GM23248 (cell line): ENCODE measurements at regions not wholly inside any gene's neighbourhood (a gene's known extent, or its start where the extent isn't known, plus 50 kb on each side); places are given as distances from the start of the nearest gene placed in this dataset.

Experiments used
- DNase-seq: peaks from one replicate; pipeline ENCODE4 v3.0.0-alpha.2; 2015
- H2AFZ ChIP-seq: fragments of 200-600 bp; sonication (generic); 2 replicates; pipeline ENCODE4 v1.6.1; 2016; ENCODE audit warnings: antibody characterized with exemption
- H3F3A ChIP-seq: fragments of 200-600 bp; sonication (generic); 2 replicates; pipeline ENCODE4 v1.6.1; 2016; ENCODE audit warnings: mild to moderate bottlenecking, antibody characterized with exemption, mixed run types; ENCODE audit not compliant: insufficient read depth
- H3K27ac ChIP-seq: fragments of 200-600 bp; sonication (generic); 2 replicates; pipeline ENCODE4 v1.5.1; 2016; ENCODE audit warnings: mild to moderate bottlenecking
- H3K27me3 ChIP-seq: fragments of 200-600 bp; sonication (generic); replicated peaks from 2 replicates; pipeline ENCODE4 v1.6.1; 2016; ENCODE audit warnings: mild to moderate bottlenecking; ENCODE audit not compliant: insufficient read depth
- H3K36me3 ChIP-seq: fragments of 200-600 bp; sonication (generic); 2 replicates; pipeline ENCODE4 v1.6.1; 2016; ENCODE audit warnings: low read depth, mild to moderate bottlenecking
- H3K4me1 ChIP-seq: fragments of 200-600 bp; sonication (generic); 2 replicates; pipeline ENCODE4 v1.6.1; 2016; ENCODE audit warnings: mild to moderate bottlenecking; ENCODE audit not compliant: insufficient read depth
- H3K4me2 ChIP-seq: fragments of 200-600 bp; sonication (generic); one replicate; pipeline ENCODE4 v1.6.1; 2016; ENCODE audit warnings: mild to moderate bottlenecking; ENCODE audit not compliant: unreplicated experiment
- H3K4me3 ChIP-seq: fragments of 200-600 bp; sonication (generic); 2 replicates; pipeline ENCODE4 v1.5.1; 2016; ENCODE audit warnings: mild to moderate bottlenecking
- H3K79me2 ChIP-seq: fragments of 200-600 bp; sonication (generic); 2 replicates; pipeline ENCODE4 v1.6.1; 2016; ENCODE audit warnings: mild to moderate bottlenecking; ENCODE audit not compliant: insufficient read depth
- H3K9ac ChIP-seq: fragments of 200-600 bp; sonication (generic); 2 replicates; pipeline ENCODE4 v1.6.1; 2016; ENCODE audit warnings: mild to moderate bottlenecking
- H3K9me2 ChIP-seq: fragments of 200-600 bp; sonication (generic); 2 replicates; pipeline ENCODE4 v1.6.1; 2016; ENCODE audit warnings: mixed run types, mild to moderate bottlenecking, moderate library complexity; ENCODE audit not compliant: insufficient read depth
- H3K9me3 ChIP-seq: fragments of 200-600 bp; sonication (generic); one replicate; pipeline ENCODE4 v1.6.1; 2017; ENCODE audit warnings: low read depth
- H4K20me1 ChIP-seq: fragments of 200-600 bp; sonication (generic); 2 replicates; pipeline ENCODE4 v1.6.0; 2016; ENCODE audit not compliant: insufficient read depth
- EZH2 ChIP-seq: fragments of 200-600 bp; sonication (generic); IDR thresholded peaks from 2 replicates; pipeline ENCODE4 v1.6.1; 2018; ENCODE audit warnings: antibody characterized with exemption, mild to moderate bottlenecking; ENCODE audit not compliant: insufficient read depth, poor library complexity, severe bottlenecking
- EZH2phosphoT487 ChIP-seq: fragments of 200-600 bp; sonication (generic); IDR thresholded peaks from 2 replicates; pipeline ENCODE4 v1.6.1; 2018; ENCODE audit warnings: antibody characterized with exemption, moderate library complexity, mild to moderate bottlenecking, low read depth; ENCODE audit not compliant: insufficient read depth
- WGBS, 2 experiments: methylation state at CpG; one replicate each; pipeline ENCODE4 v1.1.6; 2015 to 2017; ENCODE audit warnings: low lambda C conversion rate in 2 of 2, low coverage in 1 of 2; ENCODE audit errors: missing lambda C conversion rate in 2 of 2; 5-methylcytosine and 5-hydroxymethylcytosine counted together
- in situ Hi-C: fragments of 300-500 bp; cut with MboI; formaldehyde crosslinking; loops from 2 replicates; pipeline ENCODE4 v1.15.0; 2020

- H3K79me2 ChIP-seq, result no peaks in the 10 kb centered on the region
- H3K27me3 ChIP-seq, result no peaks in the 10 kb centered on the region
- H3K9ac ChIP-seq, result no peak overlapping the region
- 69 to 70% methylated on average over 3 of the region's 3 CpGs for WGBS, 2 experiments
- peak overlapping the region; percentile 31; the same call in 1 of the 2 replicates for H2AFZ ChIP-seq
- 0 out of 2 replicates have a peak, but pooled peaks cover 6% of the 10 kb centered on the region for H3K36me3 ChIP-seq
- no peaks in the 10 kb centered on the region for H3K9me2 ChIP-seq
- TF ChIP-seq EZH2phosphoT487 (no peak), EZH2 (no peak)
- in situ Hi-C loops, result no loop called here
- DNase-seq, result no peak
- no peak overlapping the region for H3K4me2 ChIP-seq
- H3K4me3 ChIP-seq, result peak overlapping the region; percentile 19; the same call in 1 of the 2 replicates
- no peaks in the 10 kb centered on the region for H3K9me3 ChIP-seq
- H4K20me1 ChIP-seq, result no peaks in the 10 kb centered on the region
- H3F3A ChIP-seq, result no peaks in the 10 kb centered on the region
- no peak overlapping the region for H3K27ac ChIP-seq
- H3K4me1 ChIP-seq, result peaks cover 22% of the 10 kb centered on the region
Observed at GRCh38 chr3:106794442-106794841, 582.8 kb upstream of the CCDC54 start.

- Histone ChIP-seq H3K36me3 (0 out of 2 replicates have a peak, but pooled peaks cover 6% of the 10 kb centered on the region), H3K9ac (no peak overlapping the region), H3K27me3 (no peaks in the 10 kb centered on the region), H3K4me3 (no peak overlapping the region), H3K4me2 (no peak overlapping the region), H3K4me1 (peaks cover 22% of the 10 kb centered on the region), H4K20me1 (no peaks in the 10 kb centered on the region), H3K9me2 (peaks cover 5% of the 10 kb centered on the region; the same call in 1 of the 2 replicates), H3K27ac (no peak overlapping the region), H3F3A (no peaks in the 10 kb centered on the region), H2AFZ (no peak overlapping the region), H3K9me3 (no peaks in the 10 kb centered on the region), H3K79me2 (no peaks in the 10 kb centered on the region)
- DNase-seq, result no peak
- in situ Hi-C loops, result no loop called here
- WGBS, 2 experiments, result 96 to 97% methylated on average over 1 of the region's 1 CpG
- TF ChIP-seq EZH2 (no peak), EZH2phosphoT487 (no peak)
Observed at GRCh38 chr3:106795553-106795952, 581.7 kb upstream of the CCDC54 start.

- Histone ChIP-seq H3K9ac (no peak overlapping the region), H3K9me2 (peaks cover 5% of the 10 kb centered on the region; the same call in 1 of the 2 replicates), H2AFZ (no peak overlapping the region), H4K20me1 (no peaks in the 10 kb centered on the region), H3K79me2 (no peaks in the 10 kb centered on the region), H3K36me3 (0 out of 2 replicates have a peak, but pooled peaks cover 6% of the 10 kb centered on the region), H3K9me3 (no peaks in the 10 kb centered on the region), H3F3A (no peaks in the 10 kb centered on the region), H3K4me2 (no peak overlapping the region), H3K4me1 (peaks cover 20% of the 10 kb centered on the region), H3K27me3 (no peaks in the 10 kb centered on the region), H3K4me3 (no peak overlapping the region), H3K27ac (no peak overlapping the region)
- no peak for DNase-seq
- in situ Hi-C loops, result no loop called here
- WGBS, 2 experiments, result 87 to 89% methylated on average over 2 of the region's 2 CpGs
- no peak for TF ChIP-seq EZH2
- TF ChIP-seq EZH2phosphoT487, result no peak
Observed at GRCh38 chr3:106797461-106797860, 579.8 kb upstream of the CCDC54 start.

- no peaks in the 10 kb centered on the region for H3K9me2 ChIP-seq
- H3K9ac ChIP-seq, result no peak overlapping the region
- 0 out of 2 replicates have a peak, but pooled peaks cover 4% of the 10 kb centered on the region for H3F3A ChIP-seq
- in situ Hi-C loops, result no loop called here
- no peak for DNase-seq
- H3K4me3 ChIP-seq, result no peak overlapping the region
- H3K27ac ChIP-seq, result no peak overlapping the region
- H3K9me3 ChIP-seq, result no peaks in the 10 kb centered on the region
- H3K36me3 ChIP-seq, result no peaks in the 10 kb centered on the region
- H3K4me2 ChIP-seq, result no peak overlapping the region
- WGBS, 2 experiments, result 85 to 93% methylated on average over 1 of the region's 1 CpG
- H4K20me1 ChIP-seq, result no peaks in the 10 kb centered on the region
- TF ChIP-seq EZH2phosphoT487, result no peak
- no peak for TF ChIP-seq EZH2
- H2AFZ ChIP-seq, result no peak overlapping the region
- H3K79me2 ChIP-seq, result no peaks in the 10 kb centered on the region
- no peaks in the 10 kb centered on the region for H3K27me3 ChIP-seq
- peaks cover 7% of the 10 kb centered on the region for H3K4me1 ChIP-seq
Observed at GRCh38 chr3:106805625-106806024, 571.6 kb upstream of the CCDC54 start.

GRCh38 chr3:106806964-106807363 is 570.3 kb upstream of the CCDC54 start:
- no peak overlapping the region for H3K4me3 ChIP-seq
- H3K36me3 ChIP-seq, result no peaks in the 10 kb centered on the region
- H3K9me3 ChIP-seq, result no peaks in the 10 kb centered on the region
- no peaks in the 10 kb centered on the region for H3K27me3 ChIP-seq
- H3F3A ChIP-seq, result peaks cover 18% of the 10 kb centered on the region; the same call in 1 of the 2 replicates
- in situ Hi-C loops, result no loop called here
- TF ChIP-seq EZH2phosphoT487, result no peak
- TF ChIP-seq EZH2, result no peak
- no peak overlapping the region for H3K4me2 ChIP-seq
- H3K27ac ChIP-seq, result no peak overlapping the region
- H3K4me1 ChIP-seq, result peaks cover 20% of the 10 kb centered on the region
- DNase-seq, result no peak
- H3K9ac ChIP-seq, result no peak overlapping the region
- no peak overlapping the region for H2AFZ ChIP-seq
- no peaks in the 10 kb centered on the region for H4K20me1 ChIP-seq
- no peaks in the 10 kb centered on the region for H3K9me2 ChIP-seq
- no peaks in the 10 kb centered on the region for H3K79me2 ChIP-seq
